Prostate gland (tissue), 2 donors: ENCODE measurements at regions not wholly inside any gene's neighbourhood (a gene's known extent, or its start where the extent isn't known, plus 50 kb on each side); places are given as distances from the start of the nearest gene placed in this dataset.

ENCODE experiments used
- CTCF ChIP-seq, 4 experiments: fragments of 200-600 bp in 2 of 4; fragments of 450-650 bp in 2 of 4; sonication (generic) in 2 of 4; IDR thresholded peaks; 1 replicate in 3 of 4; 2 replicates in 1 of 4; pipeline ENCODE4 v1.5.1; 2016 to 2019; ENCODE audit warnings: antibody characterized with exemption in 4 of 4, mild to moderate bottlenecking in 2 of 4, moderate library complexity in 2 of 4
- POLR2AphosphoS5 ChIP-seq: sonication (generic); formaldehyde crosslinking; IDR thresholded peaks from one replicate; pipeline ENCODE4 v1.6.1; 2017; ENCODE audit warnings: antibody characterized with exemption

DNA sequence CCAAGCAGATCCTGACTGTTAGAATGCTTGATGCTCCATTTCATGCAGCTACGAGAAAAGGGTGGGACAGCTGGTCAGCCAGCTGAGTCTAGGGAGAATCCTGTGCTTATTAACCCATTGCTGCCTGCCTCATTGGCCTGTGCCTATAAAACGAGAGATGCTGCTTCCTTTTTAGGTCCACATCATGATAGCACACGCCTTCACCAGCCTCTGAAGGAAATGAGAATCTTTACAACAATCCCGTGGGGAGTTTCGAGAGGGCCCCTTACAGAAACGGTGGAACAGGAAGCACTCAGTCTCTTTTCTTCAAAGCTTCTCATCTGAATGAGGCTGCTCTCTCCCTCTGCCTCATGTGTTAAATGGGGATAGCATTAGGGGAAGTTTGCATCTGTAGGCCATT, 147.3 kb upstream of the RFLNA start:
- no peak for TF ChIP-seq CTCF (IDR thresholded peaks at IDR 0.05)
- TF ChIP-seq POLR2AphosphoS5: no peak
